HG03135 (cell line): ENCODE measurements at regions not wholly inside any gene's neighbourhood (a gene's known extent, or its start where the extent isn't known, plus 50 kb on each side); places are given as distances from the start of the nearest gene placed in this dataset.

ENCODE experiments used
- ATAC-seq: cut with Tn5 transposase; IDR thresholded peaks from one replicate; pipeline ENCODE4 v1.9.1; 2021; ENCODE audit warnings: mild to moderate bottlenecking, moderate library complexity; ENCODE audit not compliant: unreplicated experiment

GRCh38 chr18:61949946-61950345 is 57.1 kb upstream of the RNF152 start:
- no peak for ATAC-seq

GRCh38 chr18:61948846-61949438 is 56.1 kb upstream of the RNF152 start:
- no peak for ATAC-seq

- ATAC-seq: no peak
Observed at GRCh38 chr18:61948281-61948741, 55.5 kb upstream of the RNF152 start.

GRCh38 chr18:61946449-61946848 is 53.6 kb upstream of the RNF152 start:
- no peak for ATAC-seq

GRCh38 chr18:61943175-61943964 is 50.6 kb upstream of the RNF152 start:
- no peak for ATAC-seq
